ENCODE measurements at regions not wholly inside any gene's neighbourhood (a gene's known extent, or its start where the extent isn't known, plus 50 kb on each side); places are given as distances from the start of the nearest gene placed in this dataset.

DNA sequence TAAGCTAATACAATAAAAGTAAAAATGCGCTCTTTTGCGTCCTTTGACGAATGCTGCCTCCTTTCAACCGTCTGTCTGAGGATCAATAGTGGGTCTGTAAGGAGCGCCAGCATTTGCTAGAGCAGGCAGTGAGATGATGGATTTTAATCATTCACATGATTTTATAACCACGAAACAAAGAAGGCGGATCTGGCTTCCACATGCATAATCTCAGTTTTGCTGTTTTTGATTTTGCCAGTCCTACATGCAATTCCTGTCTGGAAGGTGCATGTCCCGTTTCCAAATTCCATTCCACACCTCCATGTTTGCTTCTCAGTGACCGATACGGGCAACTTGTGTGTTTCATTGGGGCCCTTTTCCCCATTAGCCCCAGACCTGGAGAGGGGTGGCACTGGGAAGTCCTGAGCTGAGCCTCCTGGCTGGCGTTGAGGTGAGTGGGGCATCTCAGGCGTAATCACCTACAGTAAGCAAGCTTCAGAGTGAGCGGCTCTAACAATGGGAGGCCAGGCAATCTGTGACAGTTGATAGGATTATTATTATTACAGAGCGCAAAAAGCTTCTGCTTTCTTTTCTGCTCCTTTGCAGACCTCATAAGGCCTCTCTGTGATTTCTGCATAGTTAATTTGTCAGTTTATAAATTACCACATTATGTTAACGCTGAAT is 405.4 kb downstream of the ZSWIM6 start:
- no peaks in the 10 kb centered on the region for H3K9me3 Mint-ChIP-seq
- DNase-seq: no peak
- H3K27me3 Mint-ChIP-seq: peaks cover 5% of the 10 kb centered on the region
- CTCF ChIA-PET: no interaction called here
- no peaks in the 10 kb centered on the region for H3K36me3 Mint-ChIP-seq (ENCODE audit: low read depth)
- TF ChIP-seq, protein P1, sequence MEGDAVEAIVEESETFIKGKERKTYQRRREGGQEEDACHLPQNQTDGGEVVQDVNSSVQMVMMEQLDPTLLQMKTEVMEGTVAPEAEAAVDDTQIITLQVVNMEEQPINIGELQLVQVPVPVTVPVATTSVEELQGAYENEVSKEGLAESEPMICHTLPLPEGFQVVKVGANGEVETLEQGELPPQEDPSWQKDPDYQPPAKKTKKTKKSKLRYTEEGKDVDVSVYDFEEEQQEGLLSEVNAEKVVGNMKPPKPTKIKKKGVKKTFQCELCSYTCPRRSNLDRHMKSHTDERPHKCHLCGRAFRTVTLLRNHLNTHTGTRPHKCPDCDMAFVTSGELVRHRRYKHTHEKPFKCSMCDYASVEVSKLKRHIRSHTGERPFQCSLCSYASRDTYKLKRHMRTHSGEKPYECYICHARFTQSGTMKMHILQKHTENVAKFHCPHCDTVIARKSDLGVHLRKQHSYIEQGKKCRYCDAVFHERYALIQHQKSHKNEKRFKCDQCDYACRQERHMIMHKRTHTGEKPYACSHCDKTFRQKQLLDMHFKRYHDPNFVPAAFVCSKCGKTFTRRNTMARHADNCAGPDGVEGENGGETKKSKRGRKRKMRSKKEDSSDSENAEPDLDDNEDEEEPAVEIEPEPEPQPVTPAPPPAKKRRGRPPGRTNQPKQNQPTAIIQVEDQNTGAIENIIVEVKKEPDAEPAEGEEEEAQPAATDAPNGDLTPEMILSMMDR (IDR thresholded peaks at IDR 0.05): no peak
- H3K4me3 Mint-ChIP-seq: no peak overlapping the region
- POLR2A ChIA-PET: no interaction called here
- no peak for ATAC-seq
- H3K27ac Mint-ChIP-seq: no peak overlapping the region
- intact Hi-C loops (cut with micrococcal nuclease): no loop called here
- H3K4me1 Mint-ChIP-seq (ENCODE audit: low read depth): no peaks in the 10 kb centered on the region

DNA sequence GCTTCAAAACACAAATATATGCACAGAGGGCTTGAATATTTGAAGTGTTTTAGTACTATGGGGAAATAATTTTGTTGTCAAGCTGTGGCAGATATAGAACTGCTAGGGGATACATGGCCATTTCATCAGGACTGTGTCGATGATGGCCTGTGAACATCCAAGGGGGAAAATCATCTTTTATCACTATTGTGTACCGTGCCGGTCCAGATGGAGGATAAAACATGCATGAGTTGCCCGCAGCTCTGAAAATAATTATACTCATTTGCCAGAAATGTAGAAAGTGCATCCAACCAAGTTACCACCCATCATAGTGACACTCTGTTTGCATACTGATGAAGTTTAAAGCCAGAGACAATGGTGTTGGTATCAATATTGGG is 405.9 kb downstream of the ZSWIM6 start:
- DNase-seq (no peak), ATAC-seq (no peak)
- no peak overlapping the region for H3K27ac Mint-ChIP-seq
- no peaks in the 10 kb centered on the region for H3K36me3 Mint-ChIP-seq (ENCODE audit: low read depth)
- H3K27me3 Mint-ChIP-seq: peaks cover 1% of the 10 kb centered on the region
- ChIA-PET CTCF (no interaction called here), POLR2A (no interaction called here)
- TF ChIP-seq, protein P1 (IDR thresholded peaks at IDR 0.05): no peak
- no peaks in the 10 kb centered on the region for H3K4me1 Mint-ChIP-seq (ENCODE audit: low read depth)
- H3K9me3 Mint-ChIP-seq: no peaks in the 10 kb centered on the region
- intact Hi-C loops (cut with micrococcal nuclease): no loop called here
- H3K4me3 Mint-ChIP-seq: no peak overlapping the region

DNA sequence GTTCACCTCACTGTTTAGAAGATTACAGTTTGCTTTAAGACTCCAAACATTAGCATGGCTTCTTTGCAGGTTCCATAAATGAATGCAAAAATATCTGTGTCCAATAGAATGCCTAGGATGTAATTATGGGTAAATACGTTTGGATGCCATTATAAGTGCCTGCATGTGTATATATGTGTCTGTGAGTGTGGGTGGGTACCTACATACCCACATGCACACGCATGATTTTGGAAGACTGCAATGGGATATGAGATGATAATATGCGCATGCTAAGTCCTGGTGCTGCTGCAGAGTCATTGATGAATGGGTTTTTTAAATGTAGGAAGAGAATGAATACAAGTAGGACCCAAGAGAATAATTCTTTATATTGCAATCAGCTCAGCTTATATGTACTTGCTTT is 406.4 kb downstream of the ZSWIM6 start:
- DNase-seq (no peak), ATAC-seq (no peak)
- POLR2A ChIA-PET: no interaction called here
- no peak overlapping the region for H3K27ac Mint-ChIP-seq
- intact Hi-C loops (cut with micrococcal nuclease): no loop called here
- H3K9me3 Mint-ChIP-seq: no peaks in the 10 kb centered on the region
- no peaks in the 10 kb centered on the region for H3K36me3 Mint-ChIP-seq (ENCODE audit: low read depth)
- H3K27me3 Mint-ChIP-seq: no peaks in the 10 kb centered on the region
- H3K4me1 Mint-ChIP-seq (ENCODE audit: low read depth): no peaks in the 10 kb centered on the region
- CTCF ChIA-PET: no interaction called here
- H3K4me3 Mint-ChIP-seq: no peak overlapping the region
- TF ChIP-seq, protein P1 (IDR thresholded peaks at IDR 0.05): no peak

DNA sequence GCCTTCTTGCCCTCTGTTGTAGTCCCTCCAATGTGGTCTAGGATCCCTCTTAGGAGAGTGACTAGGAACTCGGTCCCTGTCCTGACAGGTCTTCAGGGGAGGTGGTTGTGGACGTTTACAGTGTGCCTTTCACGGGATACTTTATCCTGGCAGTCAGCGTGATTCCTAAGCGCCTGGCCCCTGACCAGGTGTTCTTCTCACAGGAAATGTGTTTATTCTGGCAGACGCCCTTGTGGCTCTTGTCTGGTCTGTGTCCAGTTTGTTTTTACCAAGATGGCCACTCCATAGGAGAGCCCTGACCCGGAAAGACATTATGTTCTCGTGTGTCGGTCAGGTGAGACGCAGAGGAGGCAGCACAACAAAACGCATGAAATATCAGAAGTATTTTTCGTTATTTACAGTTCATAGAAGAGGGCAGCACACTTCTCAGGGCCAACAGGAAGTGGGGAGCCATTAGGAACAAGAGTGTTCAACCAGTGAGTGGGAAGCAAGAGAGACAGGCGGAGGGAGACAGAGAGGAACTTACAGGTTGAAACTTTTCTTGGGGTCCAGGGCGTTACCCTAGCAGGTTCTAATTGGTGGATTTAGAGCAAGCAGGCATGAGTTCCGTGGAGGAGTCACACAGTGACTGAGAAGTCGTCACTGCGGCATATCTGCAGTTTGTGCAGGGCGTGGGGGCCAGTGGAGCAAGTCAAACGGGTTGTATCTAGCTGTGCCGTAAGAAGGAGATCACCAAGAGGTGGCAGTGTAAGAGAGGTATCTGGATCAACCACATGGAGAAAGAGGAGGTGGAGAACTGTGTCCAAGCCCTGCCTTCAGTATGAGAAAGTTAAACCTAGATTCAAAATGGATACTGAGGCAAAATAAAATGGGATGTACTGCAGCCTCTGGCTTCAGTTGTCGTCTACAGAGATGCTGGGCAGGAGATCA is 412.9 kb downstream of the ZSWIM6 start:
- ChIA-PET POLR2A (no interaction called here), CTCF (no interaction called here)
- intact Hi-C loops (cut with micrococcal nuclease): no loop called here
- Mint-ChIP-seq H3K27me3 (no peaks in the 10 kb centered on the region), H3K36me3 (ENCODE audit: low read depth) (no peaks in the 10 kb centered on the region), H3K4me3 (no peak overlapping the region), H3K27ac (no peak overlapping the region), H3K9me3 (no peaks in the 10 kb centered on the region), H3K4me1 (ENCODE audit: low read depth) (no peaks in the 10 kb centered on the region)
- TF ChIP-seq, protein P1 (IDR thresholded peaks at IDR 0.05): no peak
- DNase-seq: no peak
- ATAC-seq: no peak

All from activated CD8-positive, alpha-beta T cell treated with anti-CD3 and anti-CD28 coated beads for 36 hours (primary cell).